ENCODE measurements at regions not wholly inside any gene's neighbourhood (a gene's known extent, or its start where the extent isn't known, plus 50 kb on each side); places are given as distances from the start of the nearest gene placed in this dataset.
"Not testable (repeated sequence)": the region's sequence is repeated elsewhere in the genome, so short reads cannot be mapped to it uniquely, and the experiment has no call there.

DNA sequence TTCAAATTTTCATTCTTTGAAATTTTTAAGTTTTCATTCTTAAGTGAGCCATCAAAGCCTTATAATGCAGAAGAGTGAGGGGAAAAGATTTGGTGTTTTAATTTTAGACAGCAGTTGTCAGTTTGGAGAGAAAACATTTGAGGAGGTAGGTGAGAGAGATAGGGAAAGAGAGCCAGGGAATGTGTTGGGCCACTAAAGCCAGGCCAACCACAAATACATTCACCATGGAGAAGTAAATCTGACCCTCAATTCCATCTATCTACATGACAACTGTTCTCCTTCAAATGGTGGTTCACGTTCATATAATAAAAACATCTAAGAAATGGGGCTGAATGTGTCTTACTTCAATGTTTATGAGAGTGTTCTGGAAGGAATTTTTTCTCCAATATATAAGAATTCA is 553.0 kb upstream of the SYT4 start:
- ChIA-PET CTCF (interaction anchor here (0.8 kb wide), 1 partner anchor 27 kb away, joined by 3 read pairs; no protein-coding TSS in a partner anchor), POLR2A (interaction anchor here (0.6 kb wide), 1 partner anchor 1970 kb away, joined by 3 read pairs; no protein-coding TSS in a partner anchor)
- H3K4me3 Mint-ChIP-seq (ENCODE audit: unreplicated experiment), result no peak overlapping the region
- intact Hi-C loops (cut with micrococcal nuclease), result no loop called here
- H3K27ac Mint-ChIP-seq (ENCODE audit: low read depth, unreplicated experiment), result no peak overlapping the region
- BruUV-seq (replicated peaks), result no TSS peak
- H3K4me1 Mint-ChIP-seq (ENCODE audit: insufficient read depth, unreplicated experiment), result no peaks in the 10 kb centered on the region
- no peaks in the 10 kb centered on the region for H3K9me3 Mint-ChIP-seq (ENCODE audit: unreplicated experiment)
- no peak for DNase-seq (ENCODE audit: unreplicated experiment)
- no peak for TF ChIP-seq CTCF (IDR thresholded peaks at IDR 0.05; ENCODE audit: unreplicated experiment)
- H3K36me3 Mint-ChIP-seq (ENCODE audit: insufficient read depth, unreplicated experiment), result no peaks in the 10 kb centered on the region
- H3K27me3 Mint-ChIP-seq (ENCODE audit: insufficient read depth, unreplicated experiment), result no peaks in the 10 kb centered on the region

DNA sequence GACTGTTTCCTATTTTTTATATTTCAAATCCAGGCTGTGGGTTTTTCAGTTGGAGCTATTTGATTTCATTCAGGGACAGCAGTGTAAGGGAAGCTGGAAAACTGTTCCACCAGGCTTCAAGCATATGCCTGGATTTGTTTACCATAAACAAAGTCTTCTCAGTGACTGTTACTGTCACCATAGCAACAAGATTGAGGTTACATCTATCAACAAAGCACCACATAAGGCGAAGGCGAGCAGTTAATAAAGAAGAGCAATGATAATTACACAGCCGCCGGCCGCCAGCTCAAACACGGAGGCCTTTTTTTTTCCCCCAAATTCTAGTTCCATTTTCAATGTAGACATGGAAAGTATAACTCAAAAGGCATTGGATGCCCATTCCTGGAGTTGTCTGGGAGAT is 553.7 kb upstream of the SYT4 start:
- no TSS peak for BruUV-seq (replicated peaks)
- ChIA-PET CTCF (interaction anchor here (0.5 kb wide), 1 partner anchor 1780 kb away, joined by 3 read pairs; no protein-coding TSS in a partner anchor), POLR2A (no interaction called here)
- Mint-ChIP-seq H3K27ac (ENCODE audit: low read depth, unreplicated experiment) (no peak overlapping the region), H3K4me1 (ENCODE audit: insufficient read depth, unreplicated experiment) (no peaks in the 10 kb centered on the region), H3K36me3 (ENCODE audit: insufficient read depth, unreplicated experiment) (no peaks in the 10 kb centered on the region), H3K9me3 (ENCODE audit: unreplicated experiment) (no peaks in the 10 kb centered on the region), H3K27me3 (ENCODE audit: insufficient read depth, unreplicated experiment) (no peaks in the 10 kb centered on the region), H3K4me3 (ENCODE audit: unreplicated experiment) (no peak overlapping the region)
- no peak for DNase-seq (ENCODE audit: unreplicated experiment)
- intact Hi-C loops (cut with micrococcal nuclease), result no loop called here
- TF ChIP-seq CTCF (IDR thresholded peaks at IDR 0.05; ENCODE audit: unreplicated experiment), result no peak

DNA sequence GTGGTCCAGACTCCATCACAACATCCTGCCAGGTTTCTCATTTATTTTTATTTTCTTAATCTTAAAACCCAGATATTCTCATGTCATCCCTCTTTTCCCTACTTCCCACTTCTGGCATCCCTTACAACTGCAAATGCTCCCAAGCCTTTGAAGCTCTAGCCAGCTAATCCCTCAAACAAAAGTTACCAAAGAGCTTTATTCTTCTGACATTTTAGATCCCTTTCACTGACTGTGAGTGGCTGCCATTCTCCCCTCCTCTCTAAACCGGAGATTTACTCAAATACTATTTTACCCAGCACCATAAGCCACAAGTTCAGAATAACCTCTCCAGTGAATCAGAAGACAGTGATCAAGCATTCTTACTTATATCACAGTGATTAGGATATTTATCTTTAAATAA is 569.0 kb upstream of the SYT4 start:
- H3K36me3 Mint-ChIP-seq (ENCODE audit: insufficient read depth, unreplicated experiment), result no peaks in the 10 kb centered on the region
- no peak for DNase-seq (ENCODE audit: unreplicated experiment)
- H3K27me3 Mint-ChIP-seq (ENCODE audit: insufficient read depth, unreplicated experiment), result no peaks in the 10 kb centered on the region
- H3K27ac Mint-ChIP-seq (ENCODE audit: low read depth, unreplicated experiment), result no peak overlapping the region
- no peak for TF ChIP-seq CTCF (IDR thresholded peaks at IDR 0.05; ENCODE audit: unreplicated experiment)
- intact Hi-C loops (cut with micrococcal nuclease), result no loop called here
- POLR2A ChIA-PET, result no interaction called here
- CTCF ChIA-PET, result no interaction called here
- H3K4me1 Mint-ChIP-seq (ENCODE audit: insufficient read depth, unreplicated experiment), result no peaks in the 10 kb centered on the region
- H3K9me3 Mint-ChIP-seq (ENCODE audit: unreplicated experiment), result no peaks in the 10 kb centered on the region
- no peak overlapping the region for H3K4me3 Mint-ChIP-seq (ENCODE audit: unreplicated experiment)
- no TSS peak for BruUV-seq (replicated peaks)

- POLR2A ChIA-PET, result no interaction called here
- Mint-ChIP-seq H3K4me1 (ENCODE audit: insufficient read depth, unreplicated experiment) (no peaks in the 10 kb centered on the region), H3K27ac (ENCODE audit: low read depth, unreplicated experiment) (no peak overlapping the region), H3K9me3 (ENCODE audit: unreplicated experiment) (no peaks in the 10 kb centered on the region), H3K4me3 (ENCODE audit: unreplicated experiment) (no peak overlapping the region), H3K36me3 (ENCODE audit: insufficient read depth, unreplicated experiment) (no peaks in the 10 kb centered on the region), H3K27me3 (ENCODE audit: insufficient read depth, unreplicated experiment) (no peaks in the 10 kb centered on the region)
- TF ChIP-seq CTCF (IDR thresholded peaks at IDR 0.05; ENCODE audit: unreplicated experiment), result no peak
- CTCF ChIA-PET, result interaction anchor here (0.6 kb wide), 1 partner anchor 1497 kb away, joined by 3 read pairs; no protein-coding TSS in a partner anchor
- DNase-seq (ENCODE audit: unreplicated experiment), result no peak
- intact Hi-C loops (cut with micrococcal nuclease), result no loop called here
- no TSS peak for BruUV-seq (replicated peaks)
Measured at GRCh38 chr18:43847164-43848091, 570.1 kb upstream of the SYT4 start.

- H3K27me3 Mint-ChIP-seq (ENCODE audit: insufficient read depth, unreplicated experiment), result peaks cover 11% of the 10 kb centered on the region
- H3K9me3 Mint-ChIP-seq (ENCODE audit: unreplicated experiment); intact Hi-C loops (cut with micrococcal nuclease); POLR2A ChIA-PET; H3K36me3 Mint-ChIP-seq (ENCODE audit: insufficient read depth, unreplicated experiment); H3K27ac Mint-ChIP-seq (ENCODE audit: low read depth, unreplicated experiment); H3K4me1 Mint-ChIP-seq (ENCODE audit: insufficient read depth, unreplicated experiment); BruUV-seq (replicated peaks); DNase-seq (ENCODE audit: unreplicated experiment); H3K4me3 Mint-ChIP-seq (ENCODE audit: unreplicated experiment); CTCF ChIA-PET: not testable (repeated sequence)
Measured at GRCh38 chr18:43849831-43850230, 572.5 kb upstream of the SYT4 start.
